ENCODE measurements at regions not wholly inside any gene's neighbourhood (a gene's known extent, or its start where the extent isn't known, plus 50 kb on each side); places are given as distances from the start of the nearest gene placed in this dataset.

DNA sequence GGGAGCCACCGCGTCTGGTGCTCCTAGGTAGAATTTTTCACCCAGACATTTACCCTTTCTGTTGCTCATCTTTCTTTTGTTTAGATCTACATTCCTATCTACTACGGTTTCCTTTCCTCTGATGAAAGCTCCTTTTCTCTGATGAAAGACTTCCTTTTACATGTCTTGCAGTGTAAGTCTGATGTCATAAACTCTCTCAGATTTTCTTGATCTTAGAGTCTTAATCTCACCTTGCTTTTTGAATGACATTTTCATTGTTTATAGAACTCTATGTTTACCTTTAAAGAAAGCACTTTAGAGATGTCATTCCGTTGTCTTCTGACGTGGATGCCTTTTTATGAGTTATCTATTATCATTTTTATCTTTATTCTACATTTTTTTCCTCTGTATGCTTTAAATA is 171.8 kb upstream of the MTPN start:
- TF ChIP-seq, protein P1, sequence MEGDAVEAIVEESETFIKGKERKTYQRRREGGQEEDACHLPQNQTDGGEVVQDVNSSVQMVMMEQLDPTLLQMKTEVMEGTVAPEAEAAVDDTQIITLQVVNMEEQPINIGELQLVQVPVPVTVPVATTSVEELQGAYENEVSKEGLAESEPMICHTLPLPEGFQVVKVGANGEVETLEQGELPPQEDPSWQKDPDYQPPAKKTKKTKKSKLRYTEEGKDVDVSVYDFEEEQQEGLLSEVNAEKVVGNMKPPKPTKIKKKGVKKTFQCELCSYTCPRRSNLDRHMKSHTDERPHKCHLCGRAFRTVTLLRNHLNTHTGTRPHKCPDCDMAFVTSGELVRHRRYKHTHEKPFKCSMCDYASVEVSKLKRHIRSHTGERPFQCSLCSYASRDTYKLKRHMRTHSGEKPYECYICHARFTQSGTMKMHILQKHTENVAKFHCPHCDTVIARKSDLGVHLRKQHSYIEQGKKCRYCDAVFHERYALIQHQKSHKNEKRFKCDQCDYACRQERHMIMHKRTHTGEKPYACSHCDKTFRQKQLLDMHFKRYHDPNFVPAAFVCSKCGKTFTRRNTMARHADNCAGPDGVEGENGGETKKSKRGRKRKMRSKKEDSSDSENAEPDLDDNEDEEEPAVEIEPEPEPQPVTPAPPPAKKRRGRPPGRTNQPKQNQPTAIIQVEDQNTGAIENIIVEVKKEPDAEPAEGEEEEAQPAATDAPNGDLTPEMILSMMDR (conservative IDR thresholded peaks at IDR 0.05; ENCODE audit: low read length) = no peak
- no peak for TF ChIP-seq EZH2phosphoT487 (IDR thresholded peaks at IDR 0.05; ENCODE audit: borderline replicate concordance)

All from Loucy (cell line).